ENCODE measurements at regions not wholly inside any gene's neighbourhood (a gene's known extent, or its start where the extent isn't known, plus 50 kb on each side); places are given as distances from the start of the nearest gene placed in this dataset.

- TF ChIP-seq, protein P1, sequence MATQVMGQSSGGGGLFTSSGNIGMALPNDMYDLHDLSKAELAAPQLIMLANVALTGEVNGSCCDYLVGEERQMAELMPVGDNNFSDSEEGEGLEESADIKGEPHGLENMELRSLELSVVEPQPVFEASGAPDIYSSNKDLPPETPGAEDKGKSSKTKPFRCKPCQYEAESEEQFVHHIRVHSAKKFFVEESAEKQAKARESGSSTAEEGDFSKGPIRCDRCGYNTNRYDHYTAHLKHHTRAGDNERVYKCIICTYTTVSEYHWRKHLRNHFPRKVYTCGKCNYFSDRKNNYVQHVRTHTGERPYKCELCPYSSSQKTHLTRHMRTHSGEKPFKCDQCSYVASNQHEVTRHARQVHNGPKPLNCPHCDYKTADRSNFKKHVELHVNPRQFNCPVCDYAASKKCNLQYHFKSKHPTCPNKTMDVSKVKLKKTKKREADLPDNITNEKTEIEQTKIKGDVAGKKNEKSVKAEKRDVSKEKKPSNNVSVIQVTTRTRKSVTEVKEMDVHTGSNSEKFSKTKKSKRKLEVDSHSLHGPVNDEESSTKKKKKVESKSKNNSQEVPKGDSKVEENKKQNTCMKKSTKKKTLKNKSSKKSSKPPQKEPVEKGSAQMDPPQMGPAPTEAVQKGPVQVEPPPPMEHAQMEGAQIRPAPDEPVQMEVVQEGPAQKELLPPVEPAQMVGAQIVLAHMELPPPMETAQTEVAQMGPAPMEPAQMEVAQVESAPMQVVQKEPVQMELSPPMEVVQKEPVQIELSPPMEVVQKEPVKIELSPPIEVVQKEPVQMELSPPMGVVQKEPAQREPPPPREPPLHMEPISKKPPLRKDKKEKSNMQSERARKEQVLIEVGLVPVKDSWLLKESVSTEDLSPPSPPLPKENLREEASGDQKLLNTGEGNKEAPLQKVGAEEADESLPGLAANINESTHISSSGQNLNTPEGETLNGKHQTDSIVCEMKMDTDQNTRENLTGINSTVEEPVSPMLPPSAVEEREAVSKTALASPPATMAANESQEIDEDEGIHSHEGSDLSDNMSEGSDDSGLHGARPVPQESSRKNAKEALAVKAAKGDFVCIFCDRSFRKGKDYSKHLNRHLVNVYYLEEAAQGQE (IDR thresholded peaks at IDR 0.05; ENCODE audit: low read depth): no peak
- TF ChIP-seq EZH2 (IDR thresholded peaks at IDR 0.05): no peak
- TF ChIP-seq ZNF274 (IDR thresholded peaks at IDR 0.05; ENCODE audit: low read depth, low read length): no peak
- TF ChIP-seq POLR2AphosphoS5 (IDR thresholded peaks at IDR 0.05; ENCODE audit: low read depth, low read length): no peak
- TF ChIP-seq CTCF (IDR thresholded peaks at IDR 0.05 in 2 of 3, conservative IDR thresholded peaks at IDR 0.05 in 1 of 3; ENCODE audit: borderline replicate concordance in 1 of 3, insufficient read depth in 1 of 3, low read depth in 2 of 3, low read length in 2 of 3): no peak
Observed at GRCh38 chr22:48358886-48359612, 1468.6 kb downstream of the BRD1 start.
